ENCODE measurements at regions not wholly inside any gene's neighbourhood (a gene's known extent, or its start where the extent isn't known, plus 50 kb on each side); places are given as distances from the start of the nearest gene placed in this dataset.

DNA sequence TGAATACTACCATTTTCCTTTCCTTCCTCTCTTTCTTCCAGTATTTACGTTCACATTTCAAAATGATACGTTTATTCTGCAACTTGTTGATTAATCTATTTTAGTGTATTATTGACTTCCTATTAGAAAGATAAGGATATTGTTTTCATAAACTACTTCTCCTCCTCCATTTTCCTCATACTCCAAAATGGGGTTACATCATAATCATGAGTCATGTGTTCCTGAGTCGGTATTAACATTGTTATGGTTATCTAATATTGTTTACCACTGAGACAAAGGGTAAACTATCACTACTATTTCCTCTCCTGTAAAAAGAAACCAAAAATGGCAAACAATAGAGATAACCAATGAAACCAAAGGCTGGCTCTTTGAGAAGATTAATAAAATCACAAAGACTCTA lies 126.5 kb upstream of the CDYL start:
- TF ChIP-seq, protein P1, sequence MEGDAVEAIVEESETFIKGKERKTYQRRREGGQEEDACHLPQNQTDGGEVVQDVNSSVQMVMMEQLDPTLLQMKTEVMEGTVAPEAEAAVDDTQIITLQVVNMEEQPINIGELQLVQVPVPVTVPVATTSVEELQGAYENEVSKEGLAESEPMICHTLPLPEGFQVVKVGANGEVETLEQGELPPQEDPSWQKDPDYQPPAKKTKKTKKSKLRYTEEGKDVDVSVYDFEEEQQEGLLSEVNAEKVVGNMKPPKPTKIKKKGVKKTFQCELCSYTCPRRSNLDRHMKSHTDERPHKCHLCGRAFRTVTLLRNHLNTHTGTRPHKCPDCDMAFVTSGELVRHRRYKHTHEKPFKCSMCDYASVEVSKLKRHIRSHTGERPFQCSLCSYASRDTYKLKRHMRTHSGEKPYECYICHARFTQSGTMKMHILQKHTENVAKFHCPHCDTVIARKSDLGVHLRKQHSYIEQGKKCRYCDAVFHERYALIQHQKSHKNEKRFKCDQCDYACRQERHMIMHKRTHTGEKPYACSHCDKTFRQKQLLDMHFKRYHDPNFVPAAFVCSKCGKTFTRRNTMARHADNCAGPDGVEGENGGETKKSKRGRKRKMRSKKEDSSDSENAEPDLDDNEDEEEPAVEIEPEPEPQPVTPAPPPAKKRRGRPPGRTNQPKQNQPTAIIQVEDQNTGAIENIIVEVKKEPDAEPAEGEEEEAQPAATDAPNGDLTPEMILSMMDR (IDR thresholded peaks at IDR 0.05; ENCODE audit: insufficient read depth, low read depth, low read length): no peak
- H3K36me3 ChIP-seq (ENCODE audit: control insufficient read depth, insufficient read depth, low read length): no peaks in the 10 kb centered on the region
- ChIA-PET POLR2A (no interaction called here), CTCF (no interaction called here)
- DNase-seq (ENCODE audit: low read depth): no peak
- H3K4me3 ChIP-seq (ENCODE audit: low read depth, low read length): no peak overlapping the region
- no peaks in the 10 kb centered on the region for H3K27me3 ChIP-seq (ENCODE audit: control insufficient read depth, insufficient read depth, low read length)

GRCh38 chr6:4647414-4648365 lies 128.5 kb upstream of the CDYL start:
- CTCF ChIA-PET: interaction anchor here (0.7 to 1.6 kb wide), 2 partner anchors 11 to 123 kb away, joined by 3 to 5 read pairs; no protein-coding TSS in a partner anchor
- POLR2A ChIA-PET: no interaction called here
- Histone ChIP-seq H3K36me3 (ENCODE audit: control insufficient read depth, insufficient read depth, low read length) (no peaks in the 10 kb centered on the region), H3K4me3 (ENCODE audit: low read depth, low read length) (peak overlapping the region; percentile 30), H3K27me3 (ENCODE audit: control insufficient read depth, insufficient read depth, low read length) (no peaks in the 10 kb centered on the region)
- no peak for DNase-seq (ENCODE audit: low read depth)
- TF ChIP-seq, protein P1 (IDR thresholded peaks at IDR 0.05; ENCODE audit: insufficient read depth, low read depth, low read length): no peak

GRCh38 chr6:4645713-4646360 lies 130.4 kb upstream of the CDYL start:
- CTCF ChIA-PET: interaction anchor here (1.0 kb wide), 1 partner anchor 9 kb away, joined by 3 read pairs; no protein-coding TSS in a partner anchor
- H3K27me3 ChIP-seq (ENCODE audit: control insufficient read depth, insufficient read depth, low read length): no peaks in the 10 kb centered on the region
- no peak overlapping the region for H3K4me3 ChIP-seq (ENCODE audit: low read depth, low read length)
- H3K36me3 ChIP-seq (ENCODE audit: control insufficient read depth, insufficient read depth, low read length): no peaks in the 10 kb centered on the region
- TF ChIP-seq, protein P1 (IDR thresholded peaks at IDR 0.05; ENCODE audit: insufficient read depth, low read depth, low read length): no peak
- POLR2A ChIA-PET: no interaction called here
- no peak for DNase-seq (ENCODE audit: low read depth)

DNA sequence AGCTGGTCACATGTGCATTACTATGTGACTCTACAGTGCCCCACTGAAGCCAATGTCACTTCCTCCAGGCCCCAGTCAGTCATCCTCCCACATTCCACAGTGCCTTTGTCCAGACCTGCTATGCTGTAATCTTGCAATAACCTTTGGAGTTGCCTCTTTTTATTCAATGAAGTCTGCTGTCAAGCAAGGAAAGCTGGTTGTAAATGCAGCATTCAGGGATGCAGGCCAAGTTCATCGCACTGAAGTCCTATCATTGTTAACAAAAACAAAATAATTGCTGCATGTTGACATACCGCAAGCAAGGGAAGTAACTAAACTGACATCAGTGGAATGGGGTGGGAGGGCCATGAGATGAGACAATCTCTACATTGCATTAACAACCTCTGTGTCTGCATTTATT lies 131.2 kb upstream of the CDYL start:
- TF ChIP-seq, protein P1 (IDR thresholded peaks at IDR 0.05; ENCODE audit: insufficient read depth, low read depth, low read length): no peak
- no peaks in the 10 kb centered on the region for H3K27me3 ChIP-seq (ENCODE audit: control insufficient read depth, insufficient read depth, low read length)
- ChIA-PET POLR2A (no interaction called here), CTCF (no interaction called here)
- DNase-seq (ENCODE audit: low read depth): no peak
- H3K4me3 ChIP-seq (ENCODE audit: low read depth, low read length): no peak overlapping the region
- H3K36me3 ChIP-seq (ENCODE audit: control insufficient read depth, insufficient read depth, low read length): no peaks in the 10 kb centered on the region

- ChIA-PET POLR2A (no interaction called here), CTCF (no interaction called here)
- no peak for DNase-seq (ENCODE audit: low read depth)
- Histone ChIP-seq H3K27me3 (ENCODE audit: control insufficient read depth, insufficient read depth, low read length) (no peaks in the 10 kb centered on the region), H3K4me3 (ENCODE audit: low read depth, low read length) (no peak overlapping the region), H3K36me3 (ENCODE audit: control insufficient read depth, insufficient read depth, low read length) (no peaks in the 10 kb centered on the region)
- TF ChIP-seq, protein P1 (IDR thresholded peaks at IDR 0.05; ENCODE audit: insufficient read depth, low read depth, low read length): no peak
These were observed 134.7 kb upstream of the CDYL start for GRCh38 chr6:4641461-4641860.
